Upper lobe of left lung (tissue), 6 donors: ENCODE measurements at regions not wholly inside any gene's neighbourhood (a gene's known extent, or its start where the extent isn't known, plus 50 kb on each side); places are given as distances from the start of the nearest gene placed in this dataset.
A peak's percentile ranks its signal among the peaks of the same experiment; 100 is the strongest.

Experiments used
- ATAC-seq, 2 donors: fragments of 200-7000 bp; cut with Tn5 transposase; one replicate each; pipeline ENCODE4 v1.9.1; 2022; ENCODE audit warnings: mild to moderate bottlenecking in 2 of 2, moderate library complexity in 2 of 2; ENCODE audit not compliant: low FRiP score in 2 of 2
- DNase-seq, 2 donors: peaks; one replicate each; pipeline ENCODE4 v3.0.0-alpha.2; 2019 to 2020
- H3K27ac ChIP-seq, 4 donors: fragments of 200-600 bp; sonication (generic); one replicate each; pipeline ENCODE4 v1.5.1; 2016 to 2019
- H3K27me3 ChIP-seq, 4 donors: fragments of 200-600 bp; sonication (generic); one replicate each; pipeline ENCODE4 v1.5.1; 2017 to 2019
- H3K36me3 ChIP-seq, 4 donors: fragments of 200-600 bp; sonication (generic); one replicate each; pipeline ENCODE4 v1.5.1; 2016 to 2019
- H3K4me1 ChIP-seq, 4 donors: fragments of 200-600 bp; sonication (generic); one replicate each; pipeline ENCODE4 v1.5.1; 2018 to 2019
- H3K4me3 ChIP-seq, 4 donors: fragments of 200-600 bp; sonication (generic); one replicate each; pipeline ENCODE4 v1.5.1; 2017 to 2019; ENCODE audit warnings: mild to moderate bottlenecking in 2 of 4, moderate library complexity in 1 of 4
- H3K9me3 ChIP-seq, 4 donors: fragments of 200-600 bp; sonication (generic); one replicate each; pipeline ENCODE4 v1.5.1; 2018 to 2019
- EP300 ChIP-seq, 4 donors: sonication (generic); formaldehyde crosslinking; IDR thresholded peaks; one replicate each; pipeline ENCODE4 v1.5.1; 2017; ENCODE audit warnings: antibody characterized with exemption in 4 of 4, control low read depth in 2 of 4
- POLR2A ChIP-seq, 4 donors: fragments of 450-650 bp; IDR thresholded peaks; one replicate each; pipeline ENCODE4 v1.5.1; 2016 to 2017; ENCODE audit warnings: antibody characterized with exemption in 4 of 4, mild to moderate bottlenecking in 2 of 4
- POLR2AphosphoS5 ChIP-seq, 2 donors: sonication (generic); formaldehyde crosslinking; IDR thresholded peaks; one replicate each; pipeline ENCODE4 v1.5.1; 2017; ENCODE audit warnings: antibody characterized with exemption in 2 of 2
- WGBS, 2 donors: methylation state at CpG; one replicate each; pipeline ENCODE4 v1.1.5; 2017 to 2018; 5-methylcytosine and 5-hydroxymethylcytosine counted together
- TF ChIP-seq, protein P1 (sequence below), 6 experiments: fragments of 450-650 bp in 4 of 6; fragments of 200-600 bp in 2 of 6; sonication (generic) in 2 of 6; IDR thresholded peaks; one replicate each; pipeline ENCODE4 v1.5.1; 2016 to 2019; ENCODE audit warnings: antibody characterized with exemption in 6 of 6
- donor health status: DM: no; HTN: no; CAD: no; lungs with moderate emphysema.
- donor health status: DM: no; HTN: yes; CAD: no; lungs with severe emphysema.

DNA sequence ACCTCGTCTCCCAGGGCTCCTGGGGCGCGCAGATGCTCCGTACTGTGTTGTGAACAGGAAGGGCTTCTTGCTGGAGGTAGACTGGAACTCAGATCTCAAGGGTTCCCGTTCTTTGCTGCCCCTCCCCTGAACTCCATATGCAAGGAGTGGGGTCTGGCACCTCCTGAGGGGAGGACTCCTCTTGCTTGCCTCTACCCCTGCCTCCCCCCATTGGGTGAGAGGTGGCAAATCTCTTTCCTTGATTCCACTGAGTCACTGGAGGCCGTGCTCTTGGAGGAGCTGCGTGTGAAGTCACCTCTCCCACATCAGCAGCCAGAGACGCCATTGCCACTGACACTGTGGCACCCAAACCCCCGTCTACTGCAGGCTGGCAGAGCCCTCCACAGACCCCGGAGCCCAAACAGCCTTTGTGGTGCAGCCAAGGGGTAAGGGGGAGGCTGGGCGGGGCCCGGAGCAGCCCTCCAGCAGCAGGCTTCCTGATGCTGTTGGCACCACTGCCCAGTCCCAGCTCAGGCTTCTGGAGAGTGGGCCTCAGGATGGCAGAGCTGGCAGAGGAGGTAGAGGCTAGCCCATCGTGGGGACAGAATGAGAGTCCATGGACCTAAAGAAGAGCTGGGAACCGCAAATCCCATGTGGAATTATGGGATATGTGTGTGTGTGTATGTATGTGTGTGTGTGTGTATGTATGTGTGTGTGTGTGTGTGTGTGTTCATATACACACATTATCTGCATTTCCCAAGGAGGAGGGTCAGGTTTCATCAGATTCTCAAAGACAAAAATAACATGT is 104.9 kb upstream of the RUNX3 start:
- ATAC-seq (no peak), DNase-seq (no peak)
- H3K4me1 ChIP-seq: peaks cover 6 to 35% (median 22%) of the 10 kb centered on the region in 4 donors
- H3K27me3 ChIP-seq: no peaks in the 10 kb centered on the region
- H3K36me3 ChIP-seq: no peaks in the 10 kb centered on the region
- no peak overlapping the region for H3K4me3 ChIP-seq
- peak overlapping the region in 3 of 4 donors; percentile 31 to 65 (median 63) for H3K27ac ChIP-seq
- no peak for TF ChIP-seq POLR2A (IDR thresholded peaks at IDR 0.05)
- TF ChIP-seq, protein P1, sequence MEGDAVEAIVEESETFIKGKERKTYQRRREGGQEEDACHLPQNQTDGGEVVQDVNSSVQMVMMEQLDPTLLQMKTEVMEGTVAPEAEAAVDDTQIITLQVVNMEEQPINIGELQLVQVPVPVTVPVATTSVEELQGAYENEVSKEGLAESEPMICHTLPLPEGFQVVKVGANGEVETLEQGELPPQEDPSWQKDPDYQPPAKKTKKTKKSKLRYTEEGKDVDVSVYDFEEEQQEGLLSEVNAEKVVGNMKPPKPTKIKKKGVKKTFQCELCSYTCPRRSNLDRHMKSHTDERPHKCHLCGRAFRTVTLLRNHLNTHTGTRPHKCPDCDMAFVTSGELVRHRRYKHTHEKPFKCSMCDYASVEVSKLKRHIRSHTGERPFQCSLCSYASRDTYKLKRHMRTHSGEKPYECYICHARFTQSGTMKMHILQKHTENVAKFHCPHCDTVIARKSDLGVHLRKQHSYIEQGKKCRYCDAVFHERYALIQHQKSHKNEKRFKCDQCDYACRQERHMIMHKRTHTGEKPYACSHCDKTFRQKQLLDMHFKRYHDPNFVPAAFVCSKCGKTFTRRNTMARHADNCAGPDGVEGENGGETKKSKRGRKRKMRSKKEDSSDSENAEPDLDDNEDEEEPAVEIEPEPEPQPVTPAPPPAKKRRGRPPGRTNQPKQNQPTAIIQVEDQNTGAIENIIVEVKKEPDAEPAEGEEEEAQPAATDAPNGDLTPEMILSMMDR (IDR thresholded peaks at IDR 0.05): no peak
- no peak for TF ChIP-seq EP300 (IDR thresholded peaks at IDR 0.05)
- no peak for TF ChIP-seq POLR2AphosphoS5 (IDR thresholded peaks at IDR 0.05)
- WGBS, 2 donors: 69 to 77% methylated on average over 6 to 14 of the region's 14 CpGs
- no peaks in the 10 kb centered on the region for H3K9me3 ChIP-seq

DNA sequence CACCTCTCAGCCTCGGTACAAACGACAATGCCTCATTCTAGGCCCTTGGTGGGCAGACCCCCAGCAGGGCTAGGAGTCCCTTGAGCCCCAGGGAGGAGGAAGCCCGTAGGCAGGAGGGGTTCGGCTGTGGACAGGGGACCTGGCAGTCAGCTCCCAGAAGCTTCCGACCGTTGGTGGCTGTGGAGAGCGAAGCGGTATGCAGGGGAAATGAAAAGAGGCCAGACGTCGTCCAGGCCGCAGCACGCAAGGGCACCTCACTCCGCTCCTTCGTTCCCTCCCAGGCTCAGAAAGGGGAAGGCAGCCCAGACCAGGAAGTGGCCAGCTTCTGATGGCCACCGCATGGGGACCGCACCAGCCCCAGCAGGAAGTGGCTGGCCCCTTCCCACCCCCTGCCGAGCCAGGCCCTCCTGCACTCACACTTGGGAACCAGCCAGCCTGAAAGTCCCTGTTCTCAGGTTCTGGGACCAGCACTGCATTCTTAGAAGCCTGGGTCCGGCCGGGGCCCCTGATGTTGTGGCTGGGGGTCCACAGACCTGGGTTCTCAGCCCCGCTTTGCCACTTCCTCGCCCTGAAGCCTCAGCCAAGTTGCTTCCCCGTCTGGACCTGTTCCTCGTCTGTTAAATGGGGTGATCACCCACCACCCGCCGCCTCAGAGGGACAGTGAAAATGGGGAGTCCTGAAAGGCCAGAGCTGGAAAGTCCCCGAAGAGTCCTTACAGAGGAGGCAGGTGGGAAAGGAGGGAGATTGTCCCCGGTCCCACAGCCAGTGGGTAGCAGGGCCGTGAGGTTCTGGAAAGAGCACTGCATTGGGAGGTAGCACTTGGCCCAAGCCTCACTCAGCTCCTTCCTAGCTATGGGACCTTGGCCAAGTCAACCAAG is 104.0 kb upstream of the RUNX3 start:
- Histone ChIP-seq H3K27me3 (no peaks in the 10 kb centered on the region), H3K9me3 (no peaks in the 10 kb centered on the region), H3K4me1 (peaks cover 6 to 40% (median 27%) of the 10 kb centered on the region in 4 donors), H3K4me3 (no peak overlapping the region), H3K27ac (peak overlapping the region in 3 of 4 donors; percentile 31 to 65 (median 63)), H3K36me3 (no peaks in the 10 kb centered on the region)
- WGBS, 2 donors: 71 to 84% methylated on average over 22 to 28 of the region's 28 CpGs
- DNase-seq (peak in 1 of 2 donors; percentile 79), ATAC-seq (peak; percentile 62 to 81)
- TF ChIP-seq POLR2A (IDR thresholded peaks at IDR 0.05) (peak in 1 of 4 donors; percentile 23), POLR2AphosphoS5 (IDR thresholded peaks at IDR 0.05) (peak in 1 of 2 donors; percentile 51), EP300 (IDR thresholded peaks at IDR 0.05) (peak in 1 of 4 donors; percentile 44)
- TF ChIP-seq, protein P1 (IDR thresholded peaks at IDR 0.05): no peak

DNA sequence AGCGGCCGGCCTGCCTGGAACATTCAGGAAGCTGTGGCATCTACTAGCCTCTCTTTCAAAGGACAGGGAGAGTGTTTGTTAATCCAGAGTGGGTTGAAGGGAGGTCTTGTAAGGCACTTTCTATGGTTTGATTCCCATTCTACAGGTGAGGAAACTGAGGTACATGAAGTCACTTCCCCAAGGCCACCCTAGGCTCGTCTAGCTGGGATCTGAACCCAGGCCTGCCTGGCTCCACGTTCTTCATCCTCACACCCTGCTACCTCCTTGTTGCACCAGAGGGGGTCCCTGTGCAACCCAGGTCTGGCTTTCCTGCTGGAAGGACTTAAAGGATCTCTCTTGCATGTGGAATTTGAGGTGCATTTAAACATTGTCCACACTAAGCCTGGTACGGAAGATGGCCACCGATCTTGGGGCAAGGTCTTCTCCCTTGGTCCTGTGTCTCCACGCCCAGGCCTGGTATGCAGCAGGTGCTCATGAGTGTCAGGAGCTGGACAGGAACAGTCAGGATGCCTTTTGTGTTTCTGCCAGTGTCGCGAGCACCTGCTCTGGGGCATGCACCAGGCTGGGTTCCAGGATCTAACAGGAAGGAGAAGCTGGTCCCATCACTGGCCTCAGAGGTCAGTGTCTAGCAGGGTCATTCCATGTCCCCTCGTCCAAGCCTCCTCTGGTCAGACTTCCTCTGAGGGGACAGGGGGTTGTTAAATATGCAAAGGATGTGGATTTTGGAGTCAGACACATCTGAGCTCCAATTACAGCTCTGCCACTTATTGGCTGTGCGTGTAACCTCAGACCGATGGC is 103.2 kb upstream of the RUNX3 start:
- peak overlapping the region in 3 of 4 donors; percentile 31 to 65 (median 63) for H3K27ac ChIP-seq
- TF ChIP-seq POLR2AphosphoS5 (IDR thresholded peaks at IDR 0.05) (no peak), POLR2A (IDR thresholded peaks at IDR 0.05) (no peak), EP300 (IDR thresholded peaks at IDR 0.05) (no peak)
- TF ChIP-seq, protein P1 (IDR thresholded peaks at IDR 0.05): no peak
- 70 to 80% methylated on average over 8 to 12 of the region's 12 CpGs for WGBS, 2 donors
- H3K9me3 ChIP-seq: no peaks in the 10 kb centered on the region
- ATAC-seq (no peak), DNase-seq (no peak)
- no peak overlapping the region for H3K4me3 ChIP-seq
- H3K36me3 ChIP-seq: no peaks in the 10 kb centered on the region
- no peaks in the 10 kb centered on the region for H3K27me3 ChIP-seq
- H3K4me1 ChIP-seq: peaks cover 6 to 45% (median 30%) of the 10 kb centered on the region in 4 donors

DNA sequence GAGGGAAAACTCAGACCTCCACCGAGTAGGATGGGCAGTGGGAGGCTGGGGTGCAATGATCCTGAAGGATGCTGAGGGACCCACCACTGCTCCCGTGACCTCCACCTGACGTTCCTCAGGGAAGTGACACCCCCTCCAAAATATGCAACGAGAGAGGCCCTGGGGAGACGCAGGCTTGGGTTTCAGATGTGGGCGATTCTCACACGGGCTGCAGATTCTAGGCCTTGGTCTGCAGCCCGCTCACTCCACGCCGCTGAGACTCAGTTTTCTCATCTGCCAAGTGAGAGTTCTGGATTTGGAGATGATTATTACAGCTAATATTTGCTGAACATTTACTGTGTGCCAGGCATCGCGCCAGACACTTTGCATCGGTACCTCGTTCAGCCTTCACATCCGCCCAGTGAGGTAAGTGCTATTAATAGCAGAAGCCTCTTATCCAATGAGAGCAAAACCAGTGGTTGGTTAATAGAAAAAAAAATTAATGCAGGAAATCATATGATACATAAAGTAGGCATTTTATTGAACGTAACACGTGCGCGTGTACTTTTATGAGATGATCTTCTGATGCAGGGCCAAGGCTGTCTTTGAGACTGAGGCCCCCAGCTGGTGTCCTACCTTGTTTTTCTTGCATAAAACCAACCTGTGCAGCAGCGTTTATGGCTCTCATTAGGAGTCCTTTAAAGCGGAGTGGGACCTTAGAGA is 102.0 kb upstream of the RUNX3 start:
- 29 to 40% methylated on average over 18 to 21 of the region's 21 CpGs for WGBS, 2 donors
- TF ChIP-seq, protein P1 (IDR thresholded peaks at IDR 0.05): no peak
- peak in 1 of 4 donors; percentile 25 for TF ChIP-seq POLR2A (IDR thresholded peaks at IDR 0.05)
- ATAC-seq (no peak), DNase-seq (peak in 1 of 2 donors; percentile 88)
- H3K4me3 ChIP-seq: no peak overlapping the region
- no peaks in the 10 kb centered on the region for H3K36me3 ChIP-seq
- no peaks in the 10 kb centered on the region for H3K9me3 ChIP-seq
- H3K27me3 ChIP-seq: no peaks in the 10 kb centered on the region
- peaks cover 6 to 44% (median 30%) of the 10 kb centered on the region in 4 donors for H3K4me1 ChIP-seq
- peak overlapping the region in 2 of 4 donors; percentile 36 to 63 for H3K27ac ChIP-seq
